Cardiac muscle cell (in vitro differentiated cells and primary cell): ENCODE measurements at regions not wholly inside any gene's neighbourhood (a gene's known extent, or its start where the extent isn't known, plus 50 kb on each side); places are given as distances from the start of the nearest gene placed in this dataset.

ENCODE experiments used
- DNase-seq, 2 donors: peaks; one replicate each; pipeline versions ENCODE4 v3.0.0 to v3.0.0-alpha.2; 2010 to 2017; ENCODE audit warnings: low read depth in 1 of 2, low spot score in 1 of 2
- H3K27ac ChIP-seq: fragments of 200-600 bp; sonication (generic); 2 replicates; pipeline ENCODE4 v1.5.1; 2016
- H3K27me3 ChIP-seq: fragments of 200-600 bp; sonication (generic); 2 replicates; pipeline ENCODE4 v1.6.0; 2016; ENCODE audit warnings: control low read depth
- H3K36me3 ChIP-seq: fragments of 200-600 bp; sonication (generic); 2 replicates; pipeline ENCODE4 v1.5.1; 2016; ENCODE audit warnings: control low read depth
- H3K4me1 ChIP-seq: fragments of 200-600 bp; sonication (generic); 2 replicates; pipeline ENCODE4 v1.8.1; 2017; ENCODE audit warnings: low read depth, mild to moderate bottlenecking, mixed run types
- H3K4me3 ChIP-seq: fragments of 200-600 bp; sonication (generic); 2 replicates; pipeline ENCODE4 v1.5.1; 2016; ENCODE audit warnings: mild to moderate bottlenecking
- H3K9me3 ChIP-seq: fragments of 200-600 bp; sonication (generic); 2 replicates; pipeline ENCODE4 v1.5.1; 2017; ENCODE audit warnings: low read depth, mild to moderate bottlenecking, control low read depth
- CTCF ChIP-seq: IDR thresholded peaks from 2 replicates; pipeline ENCODE4 v1.5.1; 2012; ENCODE audit warnings: low read depth, mild to moderate bottlenecking, low read length

GRCh38 chr3:157931517-157931916, 174.7 kb downstream of the SHOX2 start:
- no peak overlapping the region for H3K4me3 ChIP-seq
- H3K36me3 ChIP-seq, result no peaks in the 10 kb centered on the region
- H3K4me1 ChIP-seq, result no peaks in the 10 kb centered on the region
- H3K9me3 ChIP-seq, result no peaks in the 10 kb centered on the region
- H3K27me3 ChIP-seq, result no peaks in the 10 kb centered on the region
- no peak overlapping the region for H3K27ac ChIP-seq
- no peak for TF ChIP-seq CTCF
- DNase-seq, result no peak

- Histone ChIP-seq H3K27ac (no peak overlapping the region), H3K4me1 (no peaks in the 10 kb centered on the region), H3K36me3 (no peaks in the 10 kb centered on the region), H3K27me3 (no peaks in the 10 kb centered on the region), H3K4me3 (no peak overlapping the region), H3K9me3 (no peaks in the 10 kb centered on the region)
- no peak for TF ChIP-seq CTCF
- DNase-seq, result no peak
Measured at GRCh38 chr3:157930000-157930780, 176.0 kb downstream of the SHOX2 start.

GRCh38 chr3:157926822-157927221, 179.4 kb downstream of the SHOX2 start:
- no peak for TF ChIP-seq CTCF
- H3K4me1 ChIP-seq, result no peaks in the 10 kb centered on the region
- no peak for DNase-seq
- no peak overlapping the region for H3K27ac ChIP-seq
- no peaks in the 10 kb centered on the region for H3K27me3 ChIP-seq
- H3K36me3 ChIP-seq, result no peaks in the 10 kb centered on the region
- no peak overlapping the region for H3K4me3 ChIP-seq
- no peaks in the 10 kb centered on the region for H3K9me3 ChIP-seq

- no peak for DNase-seq
- H3K27me3 ChIP-seq, result no peaks in the 10 kb centered on the region
- H3K4me1 ChIP-seq, result no peaks in the 10 kb centered on the region
- no peak overlapping the region for H3K27ac ChIP-seq
- no peaks in the 10 kb centered on the region for H3K9me3 ChIP-seq
- H3K4me3 ChIP-seq, result no peak overlapping the region
- no peak for TF ChIP-seq CTCF
- H3K36me3 ChIP-seq, result no peaks in the 10 kb centered on the region
Measured at GRCh38 chr3:157922614-157923013, 183.6 kb downstream of the SHOX2 start.

- DNase-seq, result no peak
- Histone ChIP-seq H3K27me3 (no peaks in the 10 kb centered on the region), H3K27ac (no peak overlapping the region), H3K4me3 (no peak overlapping the region), H3K4me1 (no peaks in the 10 kb centered on the region), H3K9me3 (no peaks in the 10 kb centered on the region), H3K36me3 (no peaks in the 10 kb centered on the region)
- TF ChIP-seq CTCF, result no peak
Measured at GRCh38 chr3:157921811-157922210, 184.4 kb downstream of the SHOX2 start.
